ENCODE measurements at regions not wholly inside any gene's neighbourhood (a gene's known extent, or its start where the extent isn't known, plus 50 kb on each side); places are given as distances from the start of the nearest gene placed in this dataset.

DNA sequence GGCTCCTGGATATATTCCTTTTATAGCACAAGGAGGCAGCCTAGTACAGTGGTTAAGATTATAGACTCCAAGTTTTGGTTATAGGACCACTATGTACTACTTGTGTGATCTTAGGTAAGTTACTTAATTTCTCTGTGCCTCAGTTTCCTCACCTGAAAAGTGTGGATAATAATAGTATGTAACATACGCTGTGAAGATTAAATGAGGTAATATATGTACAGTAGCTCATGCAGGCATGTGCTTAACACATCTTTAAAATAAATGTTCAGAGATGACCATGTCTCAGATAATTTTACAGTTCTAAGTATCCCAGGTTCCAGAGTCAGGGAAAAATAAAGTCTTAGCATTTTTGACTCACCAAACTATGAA lies 55.7 kb upstream of the TRABD2B start:
- TF ChIP-seq, protein P1, sequence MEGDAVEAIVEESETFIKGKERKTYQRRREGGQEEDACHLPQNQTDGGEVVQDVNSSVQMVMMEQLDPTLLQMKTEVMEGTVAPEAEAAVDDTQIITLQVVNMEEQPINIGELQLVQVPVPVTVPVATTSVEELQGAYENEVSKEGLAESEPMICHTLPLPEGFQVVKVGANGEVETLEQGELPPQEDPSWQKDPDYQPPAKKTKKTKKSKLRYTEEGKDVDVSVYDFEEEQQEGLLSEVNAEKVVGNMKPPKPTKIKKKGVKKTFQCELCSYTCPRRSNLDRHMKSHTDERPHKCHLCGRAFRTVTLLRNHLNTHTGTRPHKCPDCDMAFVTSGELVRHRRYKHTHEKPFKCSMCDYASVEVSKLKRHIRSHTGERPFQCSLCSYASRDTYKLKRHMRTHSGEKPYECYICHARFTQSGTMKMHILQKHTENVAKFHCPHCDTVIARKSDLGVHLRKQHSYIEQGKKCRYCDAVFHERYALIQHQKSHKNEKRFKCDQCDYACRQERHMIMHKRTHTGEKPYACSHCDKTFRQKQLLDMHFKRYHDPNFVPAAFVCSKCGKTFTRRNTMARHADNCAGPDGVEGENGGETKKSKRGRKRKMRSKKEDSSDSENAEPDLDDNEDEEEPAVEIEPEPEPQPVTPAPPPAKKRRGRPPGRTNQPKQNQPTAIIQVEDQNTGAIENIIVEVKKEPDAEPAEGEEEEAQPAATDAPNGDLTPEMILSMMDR (optimal IDR thresholded peaks at IDR 0.05 in 1 of 3, IDR thresholded peaks at IDR 0.05 in 1 of 3, conservative IDR thresholded peaks at IDR 0.05 in 1 of 3; ENCODE audit: extremely low read depth in 1 of 3, insufficient read depth in 2 of 3, low read length in 3 of 3), result no peak
- TF ChIP-seq EZH2 (IDR thresholded peaks at IDR 0.05; ENCODE audit: low read length), result no peak
